CD4-positive, alpha-beta T cell (primary cell): ENCODE measurements at regions not wholly inside any gene's neighbourhood (a gene's known extent, or its start where the extent isn't known, plus 50 kb on each side); places are given as distances from the start of the nearest gene placed in this dataset.

Experiments
- ATAC-seq: fragments of 200-7000 bp; cut with Tn5 transposase; one replicate; pipeline ENCODE4 v1.10.0; 2022; ENCODE audit warnings: mild to moderate bottlenecking; ENCODE audit not compliant: poor library complexity
- CTCF ChIA-PET: fragments of 350-600 bp; sonication (Branson Sonifier 250); formaldehyde crosslinking; loops from one replicate; lab custom pipeline; 2021; ENCODE audit warnings: antibody characterized with exemption, inconsistent platforms; lab: Charles Lee
- POLR2A ChIA-PET: fragments of 350-600 bp; sonication (Branson Sonifier 250); formaldehyde crosslinking; loops from one replicate; lab custom pipeline; 2021; ENCODE audit warnings: antibody characterized with exemption, inconsistent platforms; lab: Charles Lee
- DNase-seq, 14 experiments: peaks; one replicate each; pipeline ENCODE4 v3.0.0-alpha.2; 2013 to 2020; ENCODE audit warnings: mixed read lengths in 2 of 14
- H3K27ac ChIP-seq, 2 donors: one replicate each; pipeline versions ENCODE4 v1.5.1 to v1.7.0; 2013; ENCODE audit warnings: low read length in 2 of 2, low read depth in 1 of 2, mild to moderate bottlenecking in 1 of 2
- H3K27me3 ChIP-seq, 2 experiments: 1 replicate in 1 of 2; 2 replicates in 1 of 2; pipeline versions ENCODE4 v1.6.1 to v1.7.0; 2013; ENCODE audit warnings: low read length in 2 of 2, control low read depth in 1 of 2, mild to moderate bottlenecking in 1 of 2, moderate library complexity in 1 of 2; ENCODE audit not compliant: insufficient read depth in 2 of 2, control insufficient read depth in 1 of 2
- H3K36me3 ChIP-seq: one replicate; pipeline ENCODE4 v1.6.1; 2013; ENCODE audit warnings: low read length, control low read depth; ENCODE audit not compliant: insufficient read depth
- H3K4me1 ChIP-seq: one replicate; pipeline ENCODE4 v1.6.1; 2013; ENCODE audit warnings: low read length, control low read depth; ENCODE audit not compliant: insufficient read depth
- H3K4me3 ChIP-seq: one replicate; pipeline ENCODE4 v1.5.1; 2013; ENCODE audit warnings: mild to moderate bottlenecking, low read length, moderate library complexity
- H3K9me3 ChIP-seq, 2 experiments: 1 replicate in 1 of 2; 2 replicates in 1 of 2; pipeline versions ENCODE4 v1.6.1 to v1.7.0; 2013; ENCODE audit warnings: low read length in 2 of 2, mild to moderate bottlenecking in 2 of 2, control low read depth in 1 of 2, moderate library complexity in 1 of 2; ENCODE audit not compliant: control insufficient read depth in 1 of 2, insufficient read depth in 1 of 2
- H3K27ac Mint-ChIP-seq: one replicate; pipeline ENCODE4 v1.8.0; 2020; ENCODE audit warnings: mixed read lengths
- H3K27me3 Mint-ChIP-seq: one replicate; pipeline ENCODE4 v1.8.0; 2021; ENCODE audit warnings: mixed read lengths
- H3K36me3 Mint-ChIP-seq: one replicate; pipeline ENCODE4 v1.8.0; 2021; ENCODE audit warnings: low read depth, mixed read lengths
- H3K4me1 Mint-ChIP-seq: one replicate; pipeline ENCODE4 v1.8.0; 2021; ENCODE audit warnings: low read depth, mixed read lengths
- H3K4me3 Mint-ChIP-seq: one replicate; pipeline ENCODE4 v1.8.0; 2020; ENCODE audit warnings: mild to moderate bottlenecking, mixed read lengths
- H3K9me3 Mint-ChIP-seq: one replicate; pipeline ENCODE4 v1.8.0; 2020; ENCODE audit warnings: mixed read lengths
- CTCF ChIP-seq: fragments of 200-600 bp; IDR thresholded peaks from one replicate; pipeline ENCODE4 v1.8.0; 2022; ENCODE audit warnings: antibody characterized with exemption, mild to moderate bottlenecking
- intact Hi-C, 2 experiments: fragments of 100-400 bp; cut with DNase I in 1 of 2; cut with micrococcal nuclease in 1 of 2; formaldehyde crosslinking; loops; one replicate each; pipeline versions ENCODE4 v1.15.1 to v1.9.0; 2023 to 2025; cut with DNase I, micrococcal nuclease

GRCh38 chr1:25111706-25112105 is 120.6 kb downstream of the SYF2 start:
- ATAC-seq (no peak), DNase-seq (no peak)
- Mint-ChIP-seq H3K9me3 (no peaks in the 10 kb centered on the region), H3K27me3 (no peaks in the 10 kb centered on the region), H3K36me3 (no peaks in the 10 kb centered on the region), H3K4me3 (no peak overlapping the region), H3K4me1 (peaks cover 6% of the 10 kb centered on the region), H3K27ac (no peak overlapping the region)
- POLR2A ChIA-PET: no interaction called here
- Histone ChIP-seq H3K27me3 (peaks cover 0 to 2% of the 10 kb centered on the region in 2 experiments), H3K9me3 (peaks cover 13 to 26% of the 10 kb centered on the region in 2 experiments), H3K27ac (no peak overlapping the region), H3K36me3 (no peaks in the 10 kb centered on the region), H3K4me3 (no peak overlapping the region), H3K4me1 (peaks cover 13% of the 10 kb centered on the region)
- TF ChIP-seq CTCF: no peak
- CTCF ChIA-PET: no interaction called here
- intact Hi-C loops: no loop called here

- CTCF ChIA-PET: no interaction called here
Observed at GRCh38 chr1:25110485-25110884, 121.8 kb downstream of the SYF2 start.

GRCh38 chr1:25110036-25110435 is 122.3 kb downstream of the SYF2 start:
- POLR2A ChIA-PET: no interaction called here
- H3K27ac ChIP-seq: no peak overlapping the region
- no peak for ATAC-seq
- Mint-ChIP-seq H3K4me1 (peaks cover 15% of the 10 kb centered on the region), H3K4me3 (no peak overlapping the region), H3K27ac (peak overlapping the region; percentile 62), H3K9me3 (no peaks in the 10 kb centered on the region), H3K36me3 (no peaks in the 10 kb centered on the region), H3K27me3 (no peaks in the 10 kb centered on the region)
- peaks cover 13 to 26% of the 10 kb centered on the region in 2 experiments for H3K9me3 ChIP-seq
- no peaks in the 10 kb centered on the region for H3K36me3 ChIP-seq
- peaks cover 18% of the 10 kb centered on the region for H3K4me1 ChIP-seq
- intact Hi-C loops: no loop called here
- no peak for TF ChIP-seq CTCF
- H3K4me3 ChIP-seq: no peak overlapping the region
- H3K27me3 ChIP-seq: no peaks in the 10 kb centered on the region
- CTCF ChIA-PET: no interaction called here
- DNase-seq: peak in 2 of 14 experiments; percentile 31 to 42

More at GRCh38 chr1:25110485-25110884, 121.8 kb downstream of the SYF2 start:
- no peak for ATAC-seq
- Histone ChIP-seq H3K9me3 (peaks cover 13 to 26% of the 10 kb centered on the region in 2 experiments), H3K27me3 (no peaks in the 10 kb centered on the region), H3K36me3 (no peaks in the 10 kb centered on the region), H3K4me3 (no peak overlapping the region), H3K4me1 (peaks cover 18% of the 10 kb centered on the region), H3K27ac (no peak overlapping the region)
- TF ChIP-seq CTCF: no peak
- intact Hi-C loops: no loop called here
- H3K9me3 Mint-ChIP-seq: no peaks in the 10 kb centered on the region
- H3K36me3 Mint-ChIP-seq: no peaks in the 10 kb centered on the region
- peak in 2 of 14 experiments; percentile 36 to 44 for DNase-seq
- H3K27ac Mint-ChIP-seq: no peak overlapping the region
- H3K4me3 Mint-ChIP-seq: no peak overlapping the region
- H3K27me3 Mint-ChIP-seq: no peaks in the 10 kb centered on the region
- peaks cover 15% of the 10 kb centered on the region for H3K4me1 Mint-ChIP-seq
- POLR2A ChIA-PET: no interaction called here
